H1 (cell line): ENCODE measurements at regions not wholly inside any gene's neighbourhood (a gene's known extent, or its start where the extent isn't known, plus 50 kb on each side); places are given as distances from the start of the nearest gene placed in this dataset.

Experiments used
- CHD1 ChIP-seq: IDR thresholded peaks from 2 replicates; pipeline ENCODE4 v1.6.1; 2012; ENCODE audit warnings: low read depth, low read length, improper control_type of control experiment
- EGR1 ChIP-seq: IDR thresholded peaks from 2 replicates; pipeline ENCODE4 v1.6.1; 2011; ENCODE audit warnings: low read depth, low read length, borderline replicate concordance
- EZH2 ChIP-seq: fragments of 200-600 bp; sonication (generic); IDR thresholded peaks from 2 replicates; pipeline ENCODE4 v1.7.1; 2012; ENCODE audit warnings: low read depth, mild to moderate bottlenecking, moderate library complexity, low read length, inconsistent platforms; ENCODE audit not compliant: severe bottlenecking
- POLR2A ChIP-seq, 2 experiments: IDR thresholded peaks; 1 replicate in 1 of 2; 2 replicates in 1 of 2; pipeline ENCODE4 v1.6.1; 2011; ENCODE audit warnings: low read depth in 2 of 2, low read length in 2 of 2, mild to moderate bottlenecking in 2 of 2; ENCODE audit errors: control extremely low read depth in 1 of 2
- SIN3A ChIP-seq, 2 experiments: IDR thresholded peaks in 1 of 2; conservative IDR thresholded peaks in 1 of 2; 2 replicates each; pipeline ENCODE4 v1.6.1; 2011 to 2012; ENCODE audit warnings: low read length in 2 of 2, improper control_type of control experiment in 1 of 2, low read depth in 1 of 2, mild to moderate bottlenecking in 1 of 2
- TCF12 ChIP-seq: IDR thresholded peaks from 2 replicates; pipeline ENCODE4 v1.6.1; 2011; ENCODE audit warnings: low read depth, mild to moderate bottlenecking, low read length
- USF2 ChIP-seq: IDR thresholded peaks from 2 replicates; pipeline ENCODE4 v1.6.1; 2011; ENCODE audit warnings: low read length, improper control_type of control experiment
- YY1 ChIP-seq: IDR thresholded peaks from 2 replicates; pipeline ENCODE4 v1.6.1; 2011; ENCODE audit warnings: low read depth, mild to moderate bottlenecking, low read length

- no peak for TF ChIP-seq EGR1
- TF ChIP-seq CHD1, result no peak
- TF ChIP-seq SIN3A (conservative IDR thresholded peaks at IDR 0.05 in 1 of 2, IDR thresholded peaks at IDR 0.05 in 1 of 2; ENCODE audit: low read depth in 1 of 2, low read length in 2 of 2), result no peak
- TF ChIP-seq EZH2, result no peak
- TF ChIP-seq POLR2A (IDR thresholded peaks at IDR 0.05; ENCODE audit: control extremely low read depth in 1 of 2, low read depth in 2 of 2, low read length in 2 of 2), result no peak
- no peak for TF ChIP-seq USF2
- TF ChIP-seq YY1, result no peak
- no peak for TF ChIP-seq TCF12
Observed at GRCh38 chr14:98231210-98231609, 1040.8 kb downstream of the BCL11B start.
